ENCODE measurements at regions not wholly inside any gene's neighbourhood (a gene's known extent, or its start where the extent isn't known, plus 50 kb on each side); places are given as distances from the start of the nearest gene placed in this dataset.

DNA sequence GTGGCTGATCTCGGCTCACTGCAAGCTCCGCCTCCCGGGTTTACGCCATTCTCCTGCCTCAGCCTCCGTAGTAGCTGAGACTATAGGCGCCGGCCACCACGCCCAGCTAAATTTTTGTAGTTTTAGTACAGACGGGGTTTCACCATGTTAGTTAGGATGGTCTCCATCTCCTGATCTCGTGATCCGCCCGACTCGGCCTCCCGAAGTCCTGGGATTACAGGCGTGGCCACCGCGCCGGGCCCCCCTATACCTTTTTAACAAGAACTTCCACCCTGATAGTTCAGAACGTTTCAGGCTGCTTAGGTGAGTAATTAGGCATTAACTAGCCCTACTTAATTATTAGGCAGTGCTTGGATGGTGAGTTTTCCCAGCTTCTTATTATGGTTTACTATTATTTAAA lies 552.5 kb downstream of the BCKDHB start:
- DNase-seq (ENCODE audit: low spot score) = no peak
- TF ChIP-seq CTCF (IDR thresholded peaks at IDR 0.05; ENCODE audit: extremely low read depth, missing control alignments) = no peak

GRCh38 chr6:80647156-80647555 lies 540.7 kb downstream of the BCKDHB start:
- no peak for TF ChIP-seq CTCF (IDR thresholded peaks at IDR 0.05; ENCODE audit: extremely low read depth, missing control alignments)
- DNase-seq (ENCODE audit: low spot score) = no peak

- TF ChIP-seq CTCF (IDR thresholded peaks at IDR 0.05; ENCODE audit: extremely low read depth, missing control alignments) = no peak
- no peak for DNase-seq (ENCODE audit: low spot score)
Measured at GRCh38 chr6:80643881-80644280, 537.4 kb downstream of the BCKDHB start.

GRCh38 chr6:80642452-80642851 lies 536.0 kb downstream of the BCKDHB start:
- TF ChIP-seq CTCF (IDR thresholded peaks at IDR 0.05; ENCODE audit: extremely low read depth, missing control alignments) = no peak
- no peak for DNase-seq (ENCODE audit: low spot score)

GRCh38 chr6:80641591-80641990 lies 535.1 kb downstream of the BCKDHB start:
- TF ChIP-seq CTCF (IDR thresholded peaks at IDR 0.05; ENCODE audit: extremely low read depth, missing control alignments) = no peak
- DNase-seq (ENCODE audit: low spot score) = no peak

GRCh38 chr6:80640176-80640575 lies 533.7 kb downstream of the BCKDHB start:
- DNase-seq (ENCODE audit: low spot score) = no peak
- no peak for TF ChIP-seq CTCF (IDR thresholded peaks at IDR 0.05; ENCODE audit: extremely low read depth, missing control alignments)

GRCh38 chr6:80639181-80639629 lies 532.7 kb downstream of the BCKDHB start:
- DNase-seq (ENCODE audit: low spot score) = no peak
- TF ChIP-seq CTCF (IDR thresholded peaks at IDR 0.05; ENCODE audit: extremely low read depth, missing control alignments) = no peak

Measured in GM20000 (cell line).